Gastrocnemius medialis (tissue), 4 donors: ENCODE measurements at regions not wholly inside any gene's neighbourhood (a gene's known extent, or its start where the extent isn't known, plus 50 kb on each side); places are given as distances from the start of the nearest gene placed in this dataset.
A peak's percentile ranks its signal among the peaks of the same experiment; 100 is the strongest.

Source experiments
- ATAC-seq, 2 donors: fragments of 150-250 bp; one replicate each; pipeline ENCODE4 v1.9.1; 2016
- DNase-seq, 2 donors: peaks; one replicate each; pipeline ENCODE4 v3.0.0-alpha.2; 2019
- H3K27ac ChIP-seq, 4 donors: fragments of 200-600 bp; sonication (generic); 1 replicate in 1 of 4; 2 replicates in 3 of 4; pipeline ENCODE4 v1.5.1; 2016 to 2018; ENCODE audit warnings: mild to moderate bottlenecking in 2 of 4, moderate library complexity in 1 of 4
- H3K27me3 ChIP-seq, 3 donors: fragments of 200-600 bp; sonication (generic) in 2 of 3; 1 replicate in 1 of 3; 2 replicates in 2 of 3; pipeline versions ENCODE4 v1.5.1 to v1.6.0; 2016 to 2019; ENCODE audit warnings: mild to moderate bottlenecking in 1 of 3, moderate library complexity in 1 of 3
- H3K36me3 ChIP-seq, 2 donors: fragments of 200-600 bp; sonication (generic) in 1 of 2; one replicate each; pipeline ENCODE4 v1.5.1; 2017 to 2018
- H3K4me1 ChIP-seq, 2 donors: fragments of 200-600 bp; sonication (generic) in 1 of 2; one replicate each; pipeline ENCODE4 v1.5.1; 2016 to 2017; ENCODE audit warnings: mild to moderate bottlenecking in 2 of 2
- H3K4me3 ChIP-seq, 4 donors: fragments of 200-600 bp; sonication (generic) in 3 of 4; 1 replicate in 1 of 4; 2 replicates in 3 of 4; pipeline ENCODE4 v1.5.1; 2016 to 2019; ENCODE audit warnings: mild to moderate bottlenecking in 2 of 4
- H3K9me3 ChIP-seq, 3 donors: fragments of 200-600 bp; sonication (generic) in 2 of 3; 1 replicate in 1 of 3; 2 replicates in 2 of 3; pipeline ENCODE4 v1.5.1; 2016 to 2019
- CTCF ChIP-seq, 5 experiments: fragments of 450-650 bp in 3 of 5; fragments of 200-600 bp in 2 of 5; sonication (generic) in 2 of 5; IDR thresholded peaks in 4 of 5; conservative IDR thresholded peaks in 1 of 5; 1 replicate in 4 of 5; 2 replicates in 1 of 5; pipeline ENCODE4 v1.5.1; 2016 to 2019; ENCODE audit warnings: antibody characterized with exemption in 5 of 5, mild to moderate bottlenecking in 3 of 5, moderate library complexity in 3 of 5
- POLR2A ChIP-seq, 2 donors: fragments of 450-650 bp; IDR thresholded peaks; one replicate each; pipeline ENCODE4 v1.6.1; 2017; ENCODE audit warnings: antibody characterized with exemption in 2 of 2, mild to moderate bottlenecking in 2 of 2, moderate library complexity in 2 of 2
- in situ Hi-C, 4 donors: fragments of 200-750 bp; cut with MboI; loops; one replicate each; pipeline versions ENCODE4 v1.15.0 to v1.8.0; 2017; ENCODE audit warnings: low sequenced_read_pairs in 4 of 4
- intact Hi-C: fragments of 100-400 bp; cut with DNase I; formaldehyde crosslinking; loops from one replicate; pipeline ENCODE4 v1.15.1; 2023; ENCODE audit warnings: low total_unique reads

GRCh38 chr10:33115738-33116719, 158.0 kb upstream of the ITGB1 start:
- in situ Hi-C loops (no loop called here), intact Hi-C loops (no loop called here)
- no peaks in the 10 kb centered on the region for H3K27me3 ChIP-seq
- ATAC-seq (no peak), DNase-seq (no peak)
- TF ChIP-seq CTCF (IDR thresholded peaks at IDR 0.05 in 4 of 5, conservative IDR thresholded peaks at IDR 0.05 in 1 of 5) = peak in 3 of 5 experiments; percentile 9 to 51 (median 43)
- TF ChIP-seq POLR2A (IDR thresholded peaks at IDR 0.05) = no peak
- no peak overlapping the region for H3K27ac ChIP-seq
- no peaks in the 10 kb centered on the region for H3K9me3 ChIP-seq
- no peaks in the 10 kb centered on the region for H3K36me3 ChIP-seq
- H3K4me3 ChIP-seq = no peak overlapping the region
- no peaks in the 10 kb centered on the region for H3K4me1 ChIP-seq

- intact Hi-C loops = no loop called here
- H3K4me1 ChIP-seq = no peaks in the 10 kb centered on the region
- H3K4me3 ChIP-seq = no peak overlapping the region
- no peak for ATAC-seq
- no peaks in the 10 kb centered on the region for H3K36me3 ChIP-seq
- in situ Hi-C loops = no loop called here
- no peaks in the 10 kb centered on the region for H3K9me3 ChIP-seq
- DNase-seq = no peak
- TF ChIP-seq CTCF (IDR thresholded peaks at IDR 0.05 in 4 of 5, conservative IDR thresholded peaks at IDR 0.05 in 1 of 5) = no peak
- no peak for TF ChIP-seq POLR2A (IDR thresholded peaks at IDR 0.05)
- no peaks in the 10 kb centered on the region for H3K27me3 ChIP-seq
- no peak overlapping the region for H3K27ac ChIP-seq
These were observed 156.5 kb upstream of the ITGB1 start for GRCh38 chr10:33114451-33114952.

GRCh38 chr10:33113466-33113865, 155.4 kb upstream of the ITGB1 start:
- DNase-seq (no peak), ATAC-seq (no peak)
- Histone ChIP-seq H3K27me3 (no peaks in the 10 kb centered on the region), H3K4me1 (no peaks in the 10 kb centered on the region), H3K4me3 (no peak overlapping the region), H3K36me3 (no peaks in the 10 kb centered on the region), H3K27ac (peak overlapping the region in 1 of 4 donors; percentile 5), H3K9me3 (no peaks in the 10 kb centered on the region)
- no peak for TF ChIP-seq POLR2A (IDR thresholded peaks at IDR 0.05)
- TF ChIP-seq CTCF (IDR thresholded peaks at IDR 0.05 in 4 of 5, conservative IDR thresholded peaks at IDR 0.05 in 1 of 5) = no peak
- in situ Hi-C loops = no loop called here
- intact Hi-C loops = no loop called here

GRCh38 chr10:33112831-33113455, 154.9 kb upstream of the ITGB1 start:
- intact Hi-C loops = no loop called here

More at GRCh38 chr10:33112831-33113455, 154.9 kb upstream of the ITGB1 start:
- ATAC-seq (no peak), DNase-seq (no peak)
- in situ Hi-C loops = no loop called here
- Histone ChIP-seq H3K27me3 (no peaks in the 10 kb centered on the region), H3K4me3 (no peak overlapping the region), H3K9me3 (no peaks in the 10 kb centered on the region), H3K36me3 (no peaks in the 10 kb centered on the region), H3K27ac (peak overlapping the region in 1 of 4 donors; percentile 5), H3K4me1 (no peaks in the 10 kb centered on the region)
- TF ChIP-seq POLR2A (IDR thresholded peaks at IDR 0.05) (no peak), CTCF (IDR thresholded peaks at IDR 0.05 in 4 of 5, conservative IDR thresholded peaks at IDR 0.05 in 1 of 5) (no peak)
